ENCODE measurements at regions not wholly inside any gene's neighbourhood (a gene's known extent, or its start where the extent isn't known, plus 50 kb on each side); places are given as distances from the start of the nearest gene placed in this dataset.
"Not testable (repeated sequence)": the region's sequence is repeated elsewhere in the genome, so short reads cannot be mapped to it uniquely, and the experiment has no call there.

GRCh38 chr3:193055352-193055751, 137.7 kb upstream of the MB21D2 start:
- TF ChIP-seq, protein P1, sequence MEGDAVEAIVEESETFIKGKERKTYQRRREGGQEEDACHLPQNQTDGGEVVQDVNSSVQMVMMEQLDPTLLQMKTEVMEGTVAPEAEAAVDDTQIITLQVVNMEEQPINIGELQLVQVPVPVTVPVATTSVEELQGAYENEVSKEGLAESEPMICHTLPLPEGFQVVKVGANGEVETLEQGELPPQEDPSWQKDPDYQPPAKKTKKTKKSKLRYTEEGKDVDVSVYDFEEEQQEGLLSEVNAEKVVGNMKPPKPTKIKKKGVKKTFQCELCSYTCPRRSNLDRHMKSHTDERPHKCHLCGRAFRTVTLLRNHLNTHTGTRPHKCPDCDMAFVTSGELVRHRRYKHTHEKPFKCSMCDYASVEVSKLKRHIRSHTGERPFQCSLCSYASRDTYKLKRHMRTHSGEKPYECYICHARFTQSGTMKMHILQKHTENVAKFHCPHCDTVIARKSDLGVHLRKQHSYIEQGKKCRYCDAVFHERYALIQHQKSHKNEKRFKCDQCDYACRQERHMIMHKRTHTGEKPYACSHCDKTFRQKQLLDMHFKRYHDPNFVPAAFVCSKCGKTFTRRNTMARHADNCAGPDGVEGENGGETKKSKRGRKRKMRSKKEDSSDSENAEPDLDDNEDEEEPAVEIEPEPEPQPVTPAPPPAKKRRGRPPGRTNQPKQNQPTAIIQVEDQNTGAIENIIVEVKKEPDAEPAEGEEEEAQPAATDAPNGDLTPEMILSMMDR (conservative IDR thresholded peaks at IDR 0.05; ENCODE audit: low read depth, low read length), result no peak
- DNase-seq (ENCODE audit: low read depth), result no peak
- H3K4me3 ChIP-seq (ENCODE audit: low read length), result no peak overlapping the region

- no peak overlapping the region for H3K4me3 ChIP-seq (ENCODE audit: low read length)
- no peak for DNase-seq (ENCODE audit: low read depth)
- TF ChIP-seq, protein P1 (conservative IDR thresholded peaks at IDR 0.05; ENCODE audit: low read depth, low read length), result no peak
Observed at GRCh38 chr3:193057616-193058015, 140.0 kb upstream of the MB21D2 start.

DNA sequence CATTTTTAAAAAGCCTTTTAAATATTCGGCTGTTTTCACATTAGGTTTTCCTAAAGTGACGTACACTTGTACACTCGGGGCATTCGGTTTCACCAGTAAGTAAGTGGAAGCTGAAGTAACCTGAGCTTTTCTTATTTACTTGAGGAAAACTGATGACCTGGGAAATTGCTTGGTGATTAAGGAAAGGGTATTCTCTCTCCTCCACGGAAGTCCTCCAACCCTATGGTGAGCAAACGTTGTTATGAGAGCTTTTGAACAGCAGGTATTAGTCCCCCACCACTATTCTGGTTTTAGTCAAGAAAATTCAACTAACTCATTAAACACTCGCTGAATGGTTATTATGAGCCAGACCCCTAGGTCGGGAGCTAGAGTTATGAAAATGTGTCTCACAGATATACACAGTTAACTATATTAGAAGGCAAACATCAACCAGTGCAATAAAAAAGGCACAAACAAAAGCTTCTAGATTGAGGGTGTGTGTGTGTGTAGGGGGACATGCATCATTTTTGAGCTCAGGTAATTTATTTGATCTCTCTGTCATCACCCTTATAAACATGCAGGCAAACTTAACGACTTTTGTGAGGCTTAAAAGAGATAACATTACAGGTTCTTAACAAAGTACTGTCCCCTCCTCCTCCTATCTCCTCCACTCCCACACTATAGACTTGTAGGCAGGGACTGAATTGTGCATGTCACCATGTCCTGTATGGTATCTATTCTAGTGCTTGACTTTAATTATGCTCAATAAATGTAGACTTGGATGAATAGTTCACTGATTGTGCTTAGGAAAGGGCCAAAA, 143.3 kb upstream of the MB21D2 start:
- no peak overlapping the region for H3K4me3 ChIP-seq (ENCODE audit: low read length)
- TF ChIP-seq, protein P1 (conservative IDR thresholded peaks at IDR 0.05; ENCODE audit: low read depth, low read length), result no peak
- no peak for DNase-seq (ENCODE audit: low read depth)

DNA sequence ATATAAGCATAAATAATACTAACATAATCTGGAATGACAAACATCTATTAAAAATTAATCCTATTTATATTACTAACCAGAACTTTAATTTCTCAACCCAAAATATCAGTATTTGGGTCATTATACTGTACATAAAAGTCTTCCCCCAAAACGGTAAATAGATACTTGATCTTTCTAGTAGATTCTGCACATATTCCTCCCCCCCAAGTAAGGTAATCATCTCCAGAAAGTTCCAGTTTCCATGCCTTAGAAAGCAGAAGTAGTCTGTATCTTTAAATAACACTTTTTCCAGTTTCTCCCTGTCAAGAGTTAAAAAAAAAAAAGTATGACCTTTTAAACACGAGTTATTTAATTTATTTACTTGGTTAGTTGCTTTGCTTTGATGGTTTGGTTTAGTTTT, 150.7 kb upstream of the MB21D2 start:
- TF ChIP-seq, protein P1 (conservative IDR thresholded peaks at IDR 0.05; ENCODE audit: low read depth, low read length), result no peak
- DNase-seq (ENCODE audit: low read depth), result no peak
- no peak overlapping the region for H3K4me3 ChIP-seq (ENCODE audit: low read length)

DNA sequence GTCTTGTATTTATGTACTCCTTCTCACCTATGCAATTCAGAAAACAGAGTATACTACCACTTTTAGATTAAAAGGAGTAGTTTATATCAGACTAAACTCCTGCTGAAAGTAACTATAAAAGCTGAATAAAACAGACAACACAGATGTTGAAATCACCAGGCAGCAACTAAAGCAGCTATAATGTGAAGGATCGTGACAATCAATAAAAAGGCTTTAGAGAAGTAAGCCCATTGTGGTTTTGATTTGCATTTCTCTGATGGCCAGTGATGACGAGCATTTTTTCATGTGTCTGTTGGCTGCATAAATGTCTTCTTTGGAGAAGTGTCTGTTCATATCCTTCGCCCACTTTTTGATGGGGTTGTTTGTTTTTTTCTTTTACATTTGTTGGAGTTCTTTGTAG, 152.1 kb upstream of the MB21D2 start:
- not testable (repeated sequence) for DNase-seq (ENCODE audit: low read depth); H3K4me3 ChIP-seq (ENCODE audit: low read length)

- DNase-seq (ENCODE audit: low read depth), result no peak
- TF ChIP-seq, protein P1 (conservative IDR thresholded peaks at IDR 0.05; ENCODE audit: low read depth, low read length), result no peak
- no peak overlapping the region for H3K4me3 ChIP-seq (ENCODE audit: low read length)
Observed at GRCh38 chr3:193078996-193079753, 161.5 kb upstream of the MB21D2 start.

DNA sequence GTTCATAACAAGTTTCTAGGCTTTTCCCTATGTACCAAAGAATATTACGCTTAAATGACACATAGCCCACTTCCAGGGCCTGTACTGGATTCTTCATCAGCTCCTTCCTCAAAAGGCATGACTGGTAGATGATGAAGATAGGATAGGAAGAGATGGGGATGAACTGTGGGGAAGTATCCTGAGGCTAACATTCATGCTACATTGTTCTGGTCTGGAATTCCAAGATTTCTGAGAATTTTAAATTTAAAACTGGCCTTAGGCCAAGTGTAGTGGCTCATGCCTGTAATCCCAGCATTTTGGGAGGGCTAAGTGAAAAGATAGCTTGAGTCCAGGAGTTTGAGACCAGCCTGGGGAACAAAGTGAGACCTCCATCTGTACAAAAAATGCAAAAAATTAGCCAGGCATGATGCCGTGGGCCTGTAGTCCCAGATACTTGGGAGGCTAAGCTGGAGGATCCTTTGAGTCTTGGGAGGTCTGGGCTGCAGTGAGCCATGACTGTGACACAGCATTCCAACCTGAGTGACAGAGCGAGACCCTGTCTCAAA, 160.1 kb upstream of the PLAAT1 start:
- no peak overlapping the region for H3K4me3 ChIP-seq (ENCODE audit: low read length)
- TF ChIP-seq, protein P1 (conservative IDR thresholded peaks at IDR 0.05; ENCODE audit: low read depth, low read length), result no peak
- DNase-seq (ENCODE audit: low read depth), result no peak
